KMS-11 (cell line): ENCODE measurements at regions not wholly inside any gene's neighbourhood (a gene's known extent, or its start where the extent isn't known, plus 50 kb on each side); places are given as distances from the start of the nearest gene placed in this dataset.
"Not testable (repeated sequence)": the region's sequence is repeated elsewhere in the genome, so short reads cannot be mapped to it uniquely, and the experiment has no call there.

Experiments used
- H2AFZ ChIP-seq: fragments of 200-600 bp; sonication (generic); 2 replicates; pipeline ENCODE4 v1.6.1; 2016; ENCODE audit warnings: antibody characterized with exemption, mixed run types, low read depth
- H3K27ac ChIP-seq: fragments of 200-600 bp; sonication (generic); 2 replicates; pipeline ENCODE4 v1.6.1; 2016; ENCODE audit warnings: mild to moderate bottlenecking, mixed run types
- H3K27me3 ChIP-seq: fragments of 200-600 bp; sonication (generic); 2 replicates; pipeline ENCODE4 v1.6.1; 2017; ENCODE audit warnings: mild to moderate bottlenecking, low read depth, mixed run types, moderate library complexity; ENCODE audit not compliant: insufficient read depth
- H3K36me3 ChIP-seq: fragments of 200-600 bp; sonication (generic); 2 replicates; pipeline ENCODE4 v1.6.1; 2017; ENCODE audit warnings: mild to moderate bottlenecking, mixed run types; ENCODE audit not compliant: insufficient read depth
- H3K4me1 ChIP-seq: fragments of 200-600 bp; sonication (generic); 2 replicates; pipeline ENCODE4 v1.6.1; 2016; ENCODE audit warnings: mild to moderate bottlenecking, low read depth, mixed run types; ENCODE audit not compliant: poor library complexity, severe bottlenecking
- H3K4me2 ChIP-seq: fragments of 200-600 bp; sonication (generic); 2 replicates; pipeline ENCODE4 v1.7.0; 2016; ENCODE audit warnings: mild to moderate bottlenecking, mixed run types
- H3K4me3 ChIP-seq: fragments of 200-600 bp; sonication (generic); IDR thresholded peaks from 2 replicates; pipeline ENCODE4 v1.6.1; 2017; ENCODE audit warnings: low read depth, low read length, mixed read lengths; ENCODE audit not compliant: insufficient read depth
- H3K79me2 ChIP-seq: fragments of 200-600 bp; sonication (generic); 2 replicates; pipeline ENCODE4 v1.6.1; 2016; ENCODE audit warnings: low read depth, mixed run types; ENCODE audit not compliant: insufficient read depth
- H3K9ac ChIP-seq: fragments of 200-600 bp; sonication (generic); 2 replicates; pipeline ENCODE4 v1.6.1; 2016; ENCODE audit warnings: mild to moderate bottlenecking, mixed run types
- H4K20me1 ChIP-seq: fragments of 200-600 bp; sonication (generic); 2 replicates; pipeline ENCODE4 v1.6.1; 2016; ENCODE audit warnings: mild to moderate bottlenecking, mixed run types; ENCODE audit not compliant: insufficient read depth
- TF ChIP-seq, protein P1 (sequence below): fragments of 200-600 bp; sonication (generic); conservative IDR thresholded peaks from 2 replicates; pipeline ENCODE4 v1.6.1; 2017; ENCODE audit warnings: low read depth, mild to moderate bottlenecking, antibody characterized with exemption, low read length, moderate library complexity, mixed read lengths

DNA sequence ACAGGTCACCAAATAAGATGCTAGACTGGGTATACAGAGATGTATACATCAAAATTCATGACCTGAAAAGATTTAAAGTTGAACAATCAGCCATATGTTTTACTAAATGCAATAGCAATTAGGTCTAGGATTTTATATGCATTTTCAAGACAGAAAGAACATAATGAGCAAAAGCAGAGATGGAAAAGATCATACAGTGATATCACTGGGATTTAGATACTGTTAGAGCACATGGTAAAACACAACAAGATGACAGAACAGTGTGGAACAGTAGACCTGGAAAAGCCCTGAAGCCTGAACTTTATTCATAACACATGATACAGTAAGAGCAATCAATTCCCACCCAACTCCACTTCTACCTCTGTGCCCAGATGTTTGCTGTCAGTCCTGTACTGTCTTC, 585.9 kb downstream of the PRR16 start:
- Histone ChIP-seq H3K27me3 (no peaks in the 10 kb centered on the region), H3K4me1 (no peaks in the 10 kb centered on the region), H4K20me1 (no peaks in the 10 kb centered on the region), H3K36me3 (no peaks in the 10 kb centered on the region), H3K4me3 (no peak overlapping the region), H3K4me2 (no peak overlapping the region), H3K9ac (no peak overlapping the region), H3K79me2 (no peaks in the 10 kb centered on the region), H2AFZ (no peak overlapping the region), H3K27ac (no peak overlapping the region)
- TF ChIP-seq, protein P1, sequence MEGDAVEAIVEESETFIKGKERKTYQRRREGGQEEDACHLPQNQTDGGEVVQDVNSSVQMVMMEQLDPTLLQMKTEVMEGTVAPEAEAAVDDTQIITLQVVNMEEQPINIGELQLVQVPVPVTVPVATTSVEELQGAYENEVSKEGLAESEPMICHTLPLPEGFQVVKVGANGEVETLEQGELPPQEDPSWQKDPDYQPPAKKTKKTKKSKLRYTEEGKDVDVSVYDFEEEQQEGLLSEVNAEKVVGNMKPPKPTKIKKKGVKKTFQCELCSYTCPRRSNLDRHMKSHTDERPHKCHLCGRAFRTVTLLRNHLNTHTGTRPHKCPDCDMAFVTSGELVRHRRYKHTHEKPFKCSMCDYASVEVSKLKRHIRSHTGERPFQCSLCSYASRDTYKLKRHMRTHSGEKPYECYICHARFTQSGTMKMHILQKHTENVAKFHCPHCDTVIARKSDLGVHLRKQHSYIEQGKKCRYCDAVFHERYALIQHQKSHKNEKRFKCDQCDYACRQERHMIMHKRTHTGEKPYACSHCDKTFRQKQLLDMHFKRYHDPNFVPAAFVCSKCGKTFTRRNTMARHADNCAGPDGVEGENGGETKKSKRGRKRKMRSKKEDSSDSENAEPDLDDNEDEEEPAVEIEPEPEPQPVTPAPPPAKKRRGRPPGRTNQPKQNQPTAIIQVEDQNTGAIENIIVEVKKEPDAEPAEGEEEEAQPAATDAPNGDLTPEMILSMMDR = no peak

DNA sequence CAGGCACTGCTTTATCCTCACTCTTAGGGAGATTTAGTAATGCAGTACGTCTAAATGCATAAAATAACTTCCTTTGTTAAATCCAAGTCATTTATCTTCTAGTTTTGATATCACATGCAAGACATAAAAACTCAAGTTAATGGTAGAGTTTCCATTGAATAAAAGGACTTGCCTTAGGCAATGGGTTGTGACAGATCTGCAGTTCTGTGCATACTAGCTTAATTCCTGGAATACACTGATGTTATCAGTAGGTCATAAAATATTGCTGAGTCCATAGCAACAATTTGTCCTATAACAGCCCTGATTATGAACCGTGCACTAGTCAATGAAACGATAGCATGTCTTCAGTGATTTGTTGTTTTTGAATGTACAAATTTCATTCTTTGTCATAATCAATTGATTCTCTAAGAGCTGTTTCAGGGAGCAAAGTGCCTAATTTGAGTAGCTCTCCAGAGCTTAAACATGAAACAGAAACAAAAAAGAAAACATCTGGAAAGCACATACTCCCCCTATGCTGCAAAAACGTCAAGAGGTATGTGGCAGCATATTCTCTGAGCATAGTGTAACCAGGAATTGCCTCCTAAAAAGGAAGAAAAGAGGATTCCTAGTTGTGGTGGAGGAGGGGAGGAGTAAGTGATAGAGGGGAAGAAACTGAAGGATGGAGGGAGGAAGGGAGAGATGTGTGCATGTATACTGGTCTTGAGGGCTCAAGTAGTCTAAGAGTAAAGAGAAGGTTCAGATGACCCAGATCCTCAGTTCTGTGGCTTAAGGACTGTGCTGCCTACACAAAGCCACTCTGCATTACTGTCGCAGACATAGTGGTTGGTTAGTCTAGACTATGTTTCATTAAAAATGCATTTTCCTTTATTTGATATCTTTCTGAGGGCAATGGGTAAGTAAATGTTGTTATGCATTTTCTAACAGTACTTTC, 589.2 kb downstream of the PRR16 start:
- TF ChIP-seq, protein P1 = no peak
- Histone ChIP-seq H3K79me2 (no peaks in the 10 kb centered on the region), H3K4me1 (no peaks in the 10 kb centered on the region), H3K27me3 (no peaks in the 10 kb centered on the region), H3K27ac (no peak overlapping the region), H3K9ac (no peak overlapping the region), H3K4me2 (no peak overlapping the region), H4K20me1 (no peaks in the 10 kb centered on the region), H3K4me3 (no peak overlapping the region), H2AFZ (no peak overlapping the region), H3K36me3 (no peaks in the 10 kb centered on the region)

DNA sequence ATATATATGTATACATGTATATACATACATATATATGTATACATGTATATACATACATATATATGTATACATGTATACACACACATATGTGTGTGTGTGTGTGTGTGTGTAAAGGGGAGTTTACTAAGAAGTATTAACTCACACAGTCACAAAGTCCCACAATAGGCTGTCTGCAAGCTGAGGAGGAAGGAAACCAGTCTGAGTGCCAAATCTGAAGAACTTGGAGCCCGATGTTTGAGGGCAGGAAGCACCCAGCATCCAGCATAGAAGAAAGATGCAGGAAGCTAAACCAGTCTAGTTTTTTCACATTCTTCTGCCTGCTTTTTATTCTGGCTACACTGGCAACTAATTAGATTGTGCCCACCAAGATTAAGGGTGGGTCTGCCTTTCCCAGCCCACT, 591.5 kb downstream of the PRR16 start:
- Histone ChIP-seq H2AFZ (no peak overlapping the region), H3K4me3 (no peak overlapping the region), H3K4me2 (no peak overlapping the region), H3K4me1 (no peaks in the 10 kb centered on the region), H3K9ac (no peak overlapping the region), H3K27me3 (no peaks in the 10 kb centered on the region), H4K20me1 (no peaks in the 10 kb centered on the region), H3K27ac (no peak overlapping the region), H3K36me3 (no peaks in the 10 kb centered on the region), H3K79me2 (no peaks in the 10 kb centered on the region)
- TF ChIP-seq, protein P1 = no peak

DNA sequence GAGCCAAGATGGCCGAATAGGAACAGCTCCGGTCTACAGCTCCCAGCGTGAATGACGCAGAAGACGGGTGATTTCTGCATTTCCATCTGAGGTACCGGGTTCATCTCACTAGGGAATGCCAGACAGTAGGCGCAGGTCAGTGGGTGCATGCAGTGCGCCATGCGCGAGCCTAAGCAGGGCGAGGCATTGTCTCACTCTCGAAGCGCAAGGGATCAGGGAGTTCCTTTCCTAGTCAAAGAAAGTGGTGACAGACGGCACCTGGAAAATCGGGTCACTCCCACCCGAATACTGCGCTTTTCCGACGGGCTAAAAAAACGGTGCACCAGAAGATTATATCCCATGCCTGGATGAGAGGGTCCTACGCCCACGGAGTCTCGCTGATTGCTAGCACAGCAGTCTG, 600.1 kb downstream of the PRR16 start:
- H3K27ac ChIP-seq, H2AFZ ChIP-seq, H3K4me3 ChIP-seq, H3K4me2 ChIP-seq, H3K27me3 ChIP-seq, H3K79me2 ChIP-seq, H3K9ac ChIP-seq, H3K36me3 ChIP-seq, H3K4me1 ChIP-seq, H4K20me1 ChIP-seq: not testable (repeated sequence)

DNA sequence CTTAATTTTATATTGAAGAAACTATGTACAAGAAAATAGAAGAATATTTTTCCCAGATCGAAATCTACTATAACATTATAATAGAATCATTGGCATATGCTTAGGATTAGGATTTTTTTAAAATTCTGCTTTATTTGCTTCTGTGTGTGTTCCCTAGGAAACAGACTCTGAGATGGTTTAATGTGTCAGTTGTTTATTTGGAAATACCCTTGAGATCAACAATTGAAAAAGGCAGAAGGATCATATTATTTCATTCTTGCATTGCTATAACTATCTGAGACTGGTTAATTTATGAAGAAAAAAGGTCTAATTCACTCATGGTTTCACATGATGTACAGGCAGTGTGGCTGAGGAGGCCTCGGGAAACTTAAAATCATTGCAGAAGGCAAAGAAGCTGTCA, 622.6 kb downstream of the PRR16 start:
- Histone ChIP-seq H2AFZ (no peak overlapping the region), H3K27me3 (no peaks in the 10 kb centered on the region), H3K4me3 (no peak overlapping the region), H3K36me3 (no peaks in the 10 kb centered on the region), H3K4me1 (no peaks in the 10 kb centered on the region), H3K9ac (no peak overlapping the region), H3K27ac (no peak overlapping the region), H4K20me1 (no peaks in the 10 kb centered on the region), H3K4me2 (no peak overlapping the region), H3K79me2 (no peaks in the 10 kb centered on the region)
- TF ChIP-seq, protein P1 = no peak
